GM23248 (cell line): ENCODE measurements at regions not wholly inside any gene's neighbourhood (a gene's known extent, or its start where the extent isn't known, plus 50 kb on each side); places are given as distances from the start of the nearest gene placed in this dataset.

ENCODE experiments used
- DNase-seq: peaks from one replicate; pipeline ENCODE4 v3.0.0-alpha.2; 2015
- H2AFZ ChIP-seq: fragments of 200-600 bp; sonication (generic); 2 replicates; pipeline ENCODE4 v1.6.1; 2016; ENCODE audit warnings: antibody characterized with exemption
- H3F3A ChIP-seq: fragments of 200-600 bp; sonication (generic); 2 replicates; pipeline ENCODE4 v1.6.1; 2016; ENCODE audit warnings: mild to moderate bottlenecking, antibody characterized with exemption, mixed run types; ENCODE audit not compliant: insufficient read depth
- H3K27ac ChIP-seq: fragments of 200-600 bp; sonication (generic); 2 replicates; pipeline ENCODE4 v1.5.1; 2016; ENCODE audit warnings: mild to moderate bottlenecking
- H3K27me3 ChIP-seq: fragments of 200-600 bp; sonication (generic); replicated peaks from 2 replicates; pipeline ENCODE4 v1.6.1; 2016; ENCODE audit warnings: mild to moderate bottlenecking; ENCODE audit not compliant: insufficient read depth
- H3K36me3 ChIP-seq: fragments of 200-600 bp; sonication (generic); 2 replicates; pipeline ENCODE4 v1.6.1; 2016; ENCODE audit warnings: low read depth, mild to moderate bottlenecking
- H3K4me1 ChIP-seq: fragments of 200-600 bp; sonication (generic); 2 replicates; pipeline ENCODE4 v1.6.1; 2016; ENCODE audit warnings: mild to moderate bottlenecking; ENCODE audit not compliant: insufficient read depth
- H3K4me2 ChIP-seq: fragments of 200-600 bp; sonication (generic); one replicate; pipeline ENCODE4 v1.6.1; 2016; ENCODE audit warnings: mild to moderate bottlenecking; ENCODE audit not compliant: unreplicated experiment
- H3K4me3 ChIP-seq: fragments of 200-600 bp; sonication (generic); 2 replicates; pipeline ENCODE4 v1.5.1; 2016; ENCODE audit warnings: mild to moderate bottlenecking
- H3K79me2 ChIP-seq: fragments of 200-600 bp; sonication (generic); 2 replicates; pipeline ENCODE4 v1.6.1; 2016; ENCODE audit warnings: mild to moderate bottlenecking; ENCODE audit not compliant: insufficient read depth
- H3K9ac ChIP-seq: fragments of 200-600 bp; sonication (generic); 2 replicates; pipeline ENCODE4 v1.6.1; 2016; ENCODE audit warnings: mild to moderate bottlenecking
- H3K9me2 ChIP-seq: fragments of 200-600 bp; sonication (generic); 2 replicates; pipeline ENCODE4 v1.6.1; 2016; ENCODE audit warnings: mixed run types, mild to moderate bottlenecking, moderate library complexity; ENCODE audit not compliant: insufficient read depth
- H3K9me3 ChIP-seq: fragments of 200-600 bp; sonication (generic); one replicate; pipeline ENCODE4 v1.6.1; 2017; ENCODE audit warnings: low read depth
- H4K20me1 ChIP-seq: fragments of 200-600 bp; sonication (generic); 2 replicates; pipeline ENCODE4 v1.6.0; 2016; ENCODE audit not compliant: insufficient read depth
- EZH2 ChIP-seq: fragments of 200-600 bp; sonication (generic); IDR thresholded peaks from 2 replicates; pipeline ENCODE4 v1.6.1; 2018; ENCODE audit warnings: antibody characterized with exemption, mild to moderate bottlenecking; ENCODE audit not compliant: insufficient read depth, poor library complexity, severe bottlenecking
- EZH2phosphoT487 ChIP-seq: fragments of 200-600 bp; sonication (generic); IDR thresholded peaks from 2 replicates; pipeline ENCODE4 v1.6.1; 2018; ENCODE audit warnings: antibody characterized with exemption, moderate library complexity, mild to moderate bottlenecking, low read depth; ENCODE audit not compliant: insufficient read depth
- WGBS, 2 experiments: methylation state at CpG; one replicate each; pipeline ENCODE4 v1.1.6; 2015 to 2017; ENCODE audit warnings: low lambda C conversion rate in 2 of 2, low coverage in 1 of 2; ENCODE audit errors: missing lambda C conversion rate in 2 of 2; 5-methylcytosine and 5-hydroxymethylcytosine counted together
- in situ Hi-C: fragments of 300-500 bp; cut with MboI; formaldehyde crosslinking; loops from 2 replicates; pipeline ENCODE4 v1.15.0; 2020

- 17 to 20% methylated on average over 2 of the region's 2 CpGs for WGBS, 2 experiments
- TF ChIP-seq EZH2 = no peak
- TF ChIP-seq EZH2phosphoT487 = no peak
- in situ Hi-C loops = no loop called here
Observed at GRCh38 chr9:27715651-27716050, 142.4 kb upstream of the C9orf72 start.

GRCh38 chr9:27717991-27718390 is 144.7 kb upstream of the C9orf72 start:
- in situ Hi-C loops = no loop called here
- no peak overlapping the region for H3K9ac ChIP-seq

More at GRCh38 chr9:27715651-27716050, 142.4 kb upstream of the C9orf72 start:
- no peaks in the 10 kb centered on the region for H3K79me2 ChIP-seq
- H3K9ac ChIP-seq = no peak overlapping the region
- H2AFZ ChIP-seq = no peak overlapping the region
- no peaks in the 10 kb centered on the region for H4K20me1 ChIP-seq
- H3K4me1 ChIP-seq = no peaks in the 10 kb centered on the region
- no peaks in the 10 kb centered on the region for H3K36me3 ChIP-seq
- H3K9me2 ChIP-seq = no peaks in the 10 kb centered on the region
- H3K9me3 ChIP-seq = no peaks in the 10 kb centered on the region
- no peak for DNase-seq
- no peaks in the 10 kb centered on the region for H3F3A ChIP-seq
- no peak overlapping the region for H3K4me3 ChIP-seq
- no peak overlapping the region for H3K4me2 ChIP-seq
- no peak overlapping the region for H3K27ac ChIP-seq
- peaks cover 4% of the 10 kb centered on the region; the same call in 1 of the 2 replicates for H3K27me3 ChIP-seq

GRCh38 chr9:27719711-27720110 is 146.4 kb upstream of the C9orf72 start:
- Histone ChIP-seq H3K9ac (no peak overlapping the region), H3K27ac (no peak overlapping the region), H3K9me2 (no peaks in the 10 kb centered on the region), H4K20me1 (no peaks in the 10 kb centered on the region), H3K9me3 (no peaks in the 10 kb centered on the region), H3K79me2 (no peaks in the 10 kb centered on the region), H2AFZ (no peak overlapping the region), H3K4me1 (no peaks in the 10 kb centered on the region), H3K4me2 (no peak overlapping the region), H3K27me3 (peaks cover 3% of the 10 kb centered on the region; the same call in 1 of the 2 replicates), H3K36me3 (no peaks in the 10 kb centered on the region), H3K4me3 (no peak overlapping the region), H3F3A (no peaks in the 10 kb centered on the region)
- no peak for DNase-seq
- 47 to 53% methylated on average over 2 of the region's 2 CpGs for WGBS, 2 experiments
- in situ Hi-C loops = loop anchor here (10.0 kb wide), 1 partner anchor 355 kb away; no protein-coding TSS in a partner anchor
- TF ChIP-seq EZH2 (no peak), EZH2phosphoT487 (no peak)

More at GRCh38 chr9:27717991-27718390, 144.7 kb upstream of the C9orf72 start:
- Histone ChIP-seq H3K36me3 (no peaks in the 10 kb centered on the region), H3K79me2 (no peaks in the 10 kb centered on the region), H3F3A (no peaks in the 10 kb centered on the region), H3K9me3 (no peaks in the 10 kb centered on the region), H3K4me3 (no peak overlapping the region), H4K20me1 (no peaks in the 10 kb centered on the region), H3K27ac (no peak overlapping the region), H3K27me3 (peaks cover 4% of the 10 kb centered on the region; the same call in 1 of the 2 replicates), H3K4me1 (no peaks in the 10 kb centered on the region), H3K9me2 (no peaks in the 10 kb centered on the region), H3K4me2 (no peak overlapping the region), H2AFZ (no peak overlapping the region)
- no peak for DNase-seq
- WGBS, 2 experiments = 32 to 42% methylated on average over 2 of the region's 2 CpGs
- no peak for TF ChIP-seq EZH2
- TF ChIP-seq EZH2phosphoT487 = no peak

- Histone ChIP-seq H3F3A (no peaks in the 10 kb centered on the region), H3K9me3 (no peaks in the 10 kb centered on the region), H3K4me3 (no peak overlapping the region), H3K79me2 (no peaks in the 10 kb centered on the region), H4K20me1 (no peaks in the 10 kb centered on the region), H3K36me3 (no peaks in the 10 kb centered on the region), H3K4me1 (no peaks in the 10 kb centered on the region), H2AFZ (no peak overlapping the region), H3K27ac (no peak overlapping the region), H3K4me2 (no peak overlapping the region), H3K9ac (no peak overlapping the region), H3K9me2 (no peaks in the 10 kb centered on the region), H3K27me3 (no peaks in the 10 kb centered on the region)
- in situ Hi-C loops = loop anchor here (10.0 kb wide), 1 partner anchor 352 kb away; no protein-coding TSS in a partner anchor
- TF ChIP-seq EZH2 = no peak
- TF ChIP-seq EZH2phosphoT487 = no peak
- no peak for DNase-seq
Observed at GRCh38 chr9:27722866-27723265, 149.6 kb upstream of the C9orf72 start.
